ENCODE measurements at regions not wholly inside any gene's neighbourhood (a gene's known extent, or its start where the extent isn't known, plus 50 kb on each side); places are given as distances from the start of the nearest gene placed in this dataset.

DNA sequence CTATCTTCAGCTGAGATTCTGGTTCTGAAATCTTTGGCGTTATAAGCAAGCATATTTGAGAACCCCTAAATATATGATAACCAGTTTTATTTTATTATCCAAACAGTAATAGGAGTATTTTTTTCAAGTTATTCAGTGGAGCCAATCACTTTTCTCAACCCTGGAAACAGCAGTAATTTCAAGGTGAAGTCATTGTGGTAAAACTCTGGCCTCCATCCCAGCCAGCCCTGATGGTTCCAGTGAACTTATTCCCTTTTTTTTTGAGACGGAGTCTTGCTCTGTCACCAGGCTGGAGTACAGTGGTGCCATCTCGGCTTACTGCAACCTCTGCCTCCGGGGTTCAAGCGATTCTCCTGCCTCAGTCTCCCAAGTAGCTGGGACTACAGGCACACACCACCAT lies 545.4 kb upstream of the IL12A start:
- TF ChIP-seq CTCF (IDR thresholded peaks at IDR 0.05; ENCODE audit: borderline replicate concordance), result no peak
- no peaks in the 10 kb centered on the region for H3K4me1 ChIP-seq
- H3K9me3 ChIP-seq (replicated peaks), result no peaks in the 10 kb centered on the region
- intact Hi-C loops (cut with micrococcal nuclease), result no loop called here
- H3K4me3 ChIP-seq, result no peak overlapping the region
- DNase-seq, result no peak
- no peaks in the 10 kb centered on the region for H3K36me3 ChIP-seq
- no peaks in the 10 kb centered on the region for H3K27me3 ChIP-seq (ENCODE audit: low read depth)
- no peak overlapping the region for H3K27ac ChIP-seq (replicated peaks)

GRCh38 chr3:159447841-159448240 lies 540.8 kb upstream of the IL12A start:
- Histone ChIP-seq H3K4me1 (no peaks in the 10 kb centered on the region), H3K4me3 (no peak overlapping the region), H3K27me3 (ENCODE audit: low read depth) (no peaks in the 10 kb centered on the region), H3K36me3 (no peaks in the 10 kb centered on the region), H3K9me3 (replicated peaks) (no peaks in the 10 kb centered on the region), H3K27ac (replicated peaks) (no peak overlapping the region)
- TF ChIP-seq CTCF (IDR thresholded peaks at IDR 0.05; ENCODE audit: borderline replicate concordance), result no peak
- intact Hi-C loops (cut with micrococcal nuclease), result no loop called here
- no peak for DNase-seq

- H3K27ac ChIP-seq (replicated peaks), result no peak overlapping the region
- no peaks in the 10 kb centered on the region for H3K27me3 ChIP-seq (ENCODE audit: low read depth)
- intact Hi-C loops (cut with micrococcal nuclease), result no loop called here
- H3K9me3 ChIP-seq (replicated peaks), result no peaks in the 10 kb centered on the region
- H3K36me3 ChIP-seq, result no peaks in the 10 kb centered on the region
- H3K4me3 ChIP-seq, result no peak overlapping the region
- TF ChIP-seq CTCF (IDR thresholded peaks at IDR 0.05; ENCODE audit: borderline replicate concordance), result no peak
- DNase-seq, result no peak
- no peaks in the 10 kb centered on the region for H3K4me1 ChIP-seq
Observed at GRCh38 chr3:159448902-159449301, 539.7 kb upstream of the IL12A start.

DNA sequence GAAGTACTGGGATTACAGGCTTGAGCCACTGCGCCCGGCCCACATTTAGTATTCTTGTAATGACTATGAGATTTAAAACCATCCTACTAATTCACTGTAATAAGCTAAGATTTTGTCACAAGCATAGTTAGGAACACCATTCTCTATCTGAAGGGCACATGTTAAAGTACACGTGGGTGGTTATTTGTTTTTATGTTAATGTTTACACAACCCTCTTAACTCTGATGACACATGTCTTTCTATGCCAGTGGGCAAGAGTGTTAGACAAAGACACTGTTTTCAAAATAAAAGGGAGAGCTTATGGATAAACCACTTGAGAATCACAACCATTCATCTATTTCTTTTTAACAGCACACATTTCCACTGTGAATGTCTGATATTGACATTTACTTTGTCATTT lies 537.6 kb upstream of the IL12A start:
- DNase-seq, result no peak
- H3K4me1 ChIP-seq, result no peaks in the 10 kb centered on the region
- intact Hi-C loops (cut with micrococcal nuclease), result no loop called here

DNA sequence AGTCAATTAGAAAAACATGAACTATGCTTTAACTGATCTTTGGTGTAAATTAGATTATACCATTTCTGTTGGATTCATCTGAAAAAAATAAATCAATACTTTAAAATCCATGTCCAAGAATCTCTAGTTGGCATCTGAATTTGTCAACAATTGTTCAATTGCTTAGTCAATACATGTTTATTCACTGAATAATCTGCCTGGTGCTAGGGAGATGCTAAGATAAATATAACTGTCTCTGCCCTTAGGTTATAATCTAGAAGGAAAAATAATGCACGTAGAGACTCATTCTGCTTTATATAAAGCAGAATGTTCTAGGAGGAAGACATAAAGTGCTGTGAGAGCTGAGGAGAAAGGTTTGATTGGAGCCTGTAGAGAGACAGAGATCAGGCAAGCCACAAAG lies 537.2 kb upstream of the IL12A start:
- TF ChIP-seq CTCF (IDR thresholded peaks at IDR 0.05; ENCODE audit: borderline replicate concordance), result no peak
- Histone ChIP-seq H3K9me3 (replicated peaks) (no peaks in the 10 kb centered on the region), H3K4me3 (no peak overlapping the region), H3K4me1 (no peaks in the 10 kb centered on the region), H3K27me3 (ENCODE audit: low read depth) (no peaks in the 10 kb centered on the region), H3K36me3 (no peaks in the 10 kb centered on the region), H3K27ac (replicated peaks) (no peak overlapping the region)
- no peak for DNase-seq
- intact Hi-C loops (cut with micrococcal nuclease), result no loop called here

More for the DNA sequence above, 537.6 kb upstream of the IL12A start:
- no peak overlapping the region for H3K4me3 ChIP-seq
- no peaks in the 10 kb centered on the region for H3K36me3 ChIP-seq
- no peaks in the 10 kb centered on the region for H3K9me3 ChIP-seq (replicated peaks)
- H3K27me3 ChIP-seq (ENCODE audit: low read depth), result no peaks in the 10 kb centered on the region
- H3K27ac ChIP-seq (replicated peaks), result no peak overlapping the region
- TF ChIP-seq CTCF (IDR thresholded peaks at IDR 0.05; ENCODE audit: borderline replicate concordance), result no peak

DNA sequence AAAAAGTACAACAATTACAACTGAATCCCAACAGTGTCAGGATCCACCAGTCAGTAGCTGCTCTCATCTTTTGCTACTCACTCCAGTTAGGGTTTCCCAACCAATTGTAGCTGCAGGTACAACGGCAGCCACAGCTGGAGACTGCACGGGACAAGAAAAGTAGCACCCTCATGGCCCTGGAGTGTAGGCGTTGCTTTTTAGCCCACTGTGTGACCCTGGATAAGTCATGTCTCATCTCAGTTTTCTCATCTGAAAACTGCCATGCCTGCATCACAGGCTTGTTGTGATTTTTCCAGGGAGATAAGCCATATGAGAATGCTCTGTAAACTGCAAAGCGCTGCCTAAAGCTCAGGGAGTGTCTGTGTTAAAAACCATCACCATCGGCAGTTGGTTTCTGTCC lies 535.6 kb upstream of the IL12A start:
- no peaks in the 10 kb centered on the region for H3K36me3 ChIP-seq
- no peak overlapping the region for H3K4me3 ChIP-seq
- H3K27me3 ChIP-seq (ENCODE audit: low read depth), result no peaks in the 10 kb centered on the region
- intact Hi-C loops (cut with micrococcal nuclease), result no loop called here
- peaks cover 2% of the 10 kb centered on the region for H3K4me1 ChIP-seq
- no peak for TF ChIP-seq CTCF (IDR thresholded peaks at IDR 0.05; ENCODE audit: borderline replicate concordance)
- no peak for DNase-seq
- no peaks in the 10 kb centered on the region for H3K9me3 ChIP-seq (replicated peaks)
- no peak overlapping the region for H3K27ac ChIP-seq (replicated peaks)
